ENCODE measurements at regions not wholly inside any gene's neighbourhood (a gene's known extent, or its start where the extent isn't known, plus 50 kb on each side); places are given as distances from the start of the nearest gene placed in this dataset.

DNA sequence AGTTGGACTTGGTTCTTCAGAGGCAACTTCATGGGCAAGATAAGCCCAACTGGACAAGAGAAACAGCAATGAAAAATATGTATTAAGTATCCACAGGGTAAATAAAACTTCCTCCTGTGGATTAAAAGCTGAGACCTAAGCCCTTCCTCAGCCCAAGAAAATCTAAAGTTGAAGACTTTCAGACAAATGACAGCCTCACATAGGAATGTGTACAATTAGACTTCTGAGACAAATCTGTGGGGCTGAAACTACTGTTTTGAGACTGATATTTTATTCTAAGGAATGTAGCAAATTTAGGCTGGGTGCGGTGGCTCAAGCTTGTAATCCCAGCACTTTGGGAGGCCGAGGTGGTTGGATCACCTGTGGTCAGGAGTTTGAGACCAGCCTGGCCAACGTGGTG, 74.2 kb upstream of the IL12A start:
- H3K79me2 ChIP-seq (ENCODE audit: insufficient read depth): no peaks in the 10 kb centered on the region
- no peak overlapping the region for H3K4me2 ChIP-seq
- H3K4me3 ChIP-seq (ENCODE audit: low read depth in 2 of 2, low read length in 1 of 2): no peak overlapping the region
- no peaks in the 10 kb centered on the region for H3K9me2 ChIP-seq
- H3K9ac ChIP-seq: no peak overlapping the region
- no peaks in the 10 kb centered on the region for H3K36me3 ChIP-seq (replicated peaks in 1 of 2; ENCODE audit: control insufficient read depth in 1 of 2, insufficient read depth in 2 of 2, low read length in 1 of 2)
- H2AFZ ChIP-seq (ENCODE audit: low read depth): no peak overlapping the region
- H4K20me1 ChIP-seq (ENCODE audit: insufficient read depth): no peaks in the 10 kb centered on the region
- H3K9me3 ChIP-seq: no peaks in the 10 kb centered on the region
- no peak for TF ChIP-seq RCOR1 (IDR thresholded peaks at IDR 0.05; ENCODE audit: low read length)
- TF ChIP-seq GABPA (IDR thresholded peaks at IDR 0.05; ENCODE audit: low read depth): no peak
- no peak for TF ChIP-seq JUND (IDR thresholded peaks at IDR 0.05)
- TF ChIP-seq, protein P1, sequence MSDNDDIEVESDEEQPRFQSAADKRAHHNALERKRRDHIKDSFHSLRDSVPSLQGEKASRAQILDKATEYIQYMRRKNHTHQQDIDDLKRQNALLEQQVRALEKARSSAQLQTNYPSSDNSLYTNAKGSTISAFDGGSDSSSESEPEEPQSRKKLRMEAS (IDR thresholded peaks at IDR 0.05; ENCODE audit: low read depth): no peak
- no peak for TF ChIP-seq NFIC (IDR thresholded peaks at IDR 0.05; ENCODE audit: borderline replicate concordance)
- TF ChIP-seq EP300 (IDR thresholded peaks at IDR 0.05; ENCODE audit: borderline replicate concordance in 1 of 2, low read depth in 1 of 2, low read length in 1 of 2): no peak
- TF ChIP-seq POLR2AphosphoS5 (IDR thresholded peaks at IDR 0.05; ENCODE audit: low read depth, low read length): no peak
- no peak for TF ChIP-seq YY1 (IDR thresholded peaks at IDR 0.05; ENCODE audit: low read depth)
- TF ChIP-seq, protein P2, sequence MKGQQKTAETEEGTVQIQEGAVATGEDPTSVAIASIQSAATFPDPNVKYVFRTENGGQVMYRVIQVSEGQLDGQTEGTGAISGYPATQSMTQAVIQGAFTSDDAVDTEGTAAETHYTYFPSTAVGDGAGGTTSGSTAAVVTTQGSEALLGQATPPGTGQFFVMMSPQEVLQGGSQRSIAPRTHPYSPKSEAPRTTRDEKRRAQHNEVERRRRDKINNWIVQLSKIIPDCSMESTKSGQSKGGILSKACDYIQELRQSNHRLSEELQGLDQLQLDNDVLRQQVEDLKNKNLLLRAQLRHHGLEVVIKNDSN (IDR thresholded peaks at IDR 0.05; ENCODE audit: borderline replicate concordance, low read depth): no peak
- no peak for TF ChIP-seq TCF12 (IDR thresholded peaks at IDR 0.05)
- TF ChIP-seq SIN3A (IDR thresholded peaks at IDR 0.05; ENCODE audit: borderline replicate concordance, low read depth, low read length): no peak
- TF ChIP-seq, protein P3, sequence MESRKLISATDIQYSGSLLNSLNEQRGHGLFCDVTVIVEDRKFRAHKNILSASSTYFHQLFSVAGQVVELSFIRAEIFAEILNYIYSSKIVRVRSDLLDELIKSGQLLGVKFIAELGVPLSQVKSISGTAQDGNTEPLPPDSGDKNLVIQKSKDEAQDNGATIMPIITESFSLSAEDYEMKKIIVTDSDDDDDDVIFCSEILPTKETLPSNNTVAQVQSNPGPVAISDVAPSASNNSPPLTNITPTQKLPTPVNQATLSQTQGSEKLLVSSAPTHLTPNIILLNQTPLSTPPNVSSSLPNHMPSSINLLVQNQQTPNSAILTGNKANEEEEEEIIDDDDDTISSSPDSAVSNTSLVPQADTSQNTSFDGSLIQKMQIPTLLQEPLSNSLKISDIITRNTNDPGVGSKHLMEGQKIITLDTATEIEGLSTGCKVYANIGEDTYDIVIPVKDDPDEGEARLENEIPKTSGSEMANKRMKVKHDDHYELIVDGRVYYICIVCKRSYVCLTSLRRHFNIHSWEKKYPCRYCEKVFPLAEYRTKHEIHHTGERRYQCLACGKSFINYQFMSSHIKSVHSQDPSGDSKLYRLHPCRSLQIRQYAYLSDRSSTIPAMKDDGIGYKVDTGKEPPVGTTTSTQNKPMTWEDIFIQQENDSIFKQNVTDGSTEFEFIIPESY (IDR thresholded peaks at IDR 0.05; ENCODE audit: borderline replicate concordance, low read depth): no peak
- no peak for TF ChIP-seq MXI1 (IDR thresholded peaks at IDR 0.05; ENCODE audit: low read depth, low read length)
- TF ChIP-seq RFX5 (IDR thresholded peaks at IDR 0.05; ENCODE audit: low read length): no peak
- TF ChIP-seq SMC3 (IDR thresholded peaks at IDR 0.05; ENCODE audit: low read depth, low read length): no peak
- CTCF ChIA-PET: interaction anchor here (0.8 to 2.0 kb wide), 6 partner anchors 13 to 95 kb away, joined by 3 to 8 read pairs (median 4); partner anchors contain the start of gene IL12A
- H3K4me1 ChIP-seq (ENCODE audit: control insufficient read depth in 1 of 2, insufficient read depth in 2 of 2, low read depth in 1 of 2, low read length in 1 of 2): no peaks in the 10 kb centered on the region
- H3F3A ChIP-seq (replicated peaks; ENCODE audit: insufficient read depth): peaks cover 2% of the 10 kb centered on the region
- POLR2A ChIA-PET: no interaction called here
- H3K27ac ChIP-seq (ENCODE audit: low read depth in 2 of 2, low read length in 1 of 2): no peak overlapping the region
- no peak for DNase-seq
- no peaks in the 10 kb centered on the region for H3K27me3 ChIP-seq (ENCODE audit: insufficient read depth)
- 70% methylated on average over 3 of the region's 3 CpGs for WGBS (ENCODE audit: low lambda C conversion rate)

DNA sequence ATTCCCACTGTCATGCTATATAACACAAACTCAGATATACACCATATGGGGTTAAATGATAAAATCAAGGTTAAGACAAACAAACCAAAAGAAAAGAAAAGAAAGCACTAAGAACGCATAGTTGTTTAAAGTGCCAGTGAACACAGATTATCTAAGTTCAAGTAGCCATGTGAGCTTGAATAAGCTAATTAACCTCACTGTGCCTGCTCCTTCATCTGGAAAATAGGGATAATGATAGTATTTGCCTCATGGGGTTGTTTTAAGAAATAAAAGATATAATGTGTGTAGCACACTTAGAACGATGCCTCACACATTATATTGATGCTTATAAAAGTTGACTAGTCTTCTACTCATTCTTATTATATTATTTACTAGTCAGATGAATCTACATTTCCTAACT, 72.6 kb upstream of the IL12A start:
- ChIA-PET POLR2A (no interaction called here), CTCF (no interaction called here)
- H3K79me2 ChIP-seq (ENCODE audit: insufficient read depth): no peaks in the 10 kb centered on the region
- H3K9me3 ChIP-seq: no peaks in the 10 kb centered on the region
- no peak overlapping the region for H3K4me3 ChIP-seq (ENCODE audit: low read depth in 2 of 2, low read length in 1 of 2)
- TF ChIP-seq, protein P2 (IDR thresholded peaks at IDR 0.05; ENCODE audit: borderline replicate concordance, low read depth): no peak
- TF ChIP-seq RAD21 (IDR thresholded peaks at IDR 0.05; ENCODE audit: low read length) (no peak), MXI1 (IDR thresholded peaks at IDR 0.05; ENCODE audit: low read depth, low read length) (no peak), GABPA (IDR thresholded peaks at IDR 0.05; ENCODE audit: low read depth) (no peak), JUND (IDR thresholded peaks at IDR 0.05) (no peak), TCF12 (IDR thresholded peaks at IDR 0.05) (no peak), MEF2A (IDR thresholded peaks at IDR 0.05; ENCODE audit: borderline replicate concordance, low read depth) (no peak), FOXM1 (IDR thresholded peaks at IDR 0.05; ENCODE audit: low read depth) (no peak), TAF1 (IDR thresholded peaks at IDR 0.05; ENCODE audit: borderline replicate concordance, low read depth, low read length) (no peak), RCOR1 (IDR thresholded peaks at IDR 0.05; ENCODE audit: low read length) (no peak), FOXJ3 (CRISPR knock-in tag; IDR thresholded peaks at IDR 0.05) (no peak), NFIC (IDR thresholded peaks at IDR 0.05; ENCODE audit: borderline replicate concordance) (no peak), SIN3A (IDR thresholded peaks at IDR 0.05; ENCODE audit: borderline replicate concordance, low read depth, low read length) (no peak), EZH2phosphoT487 (IDR thresholded peaks at IDR 0.05; ENCODE audit: borderline replicate concordance, low read depth) (no peak), EP300 (IDR thresholded peaks at IDR 0.05; ENCODE audit: borderline replicate concordance in 1 of 2, low read depth in 1 of 2, low read length in 1 of 2) (no peak)
- TF ChIP-seq, protein P4, sequence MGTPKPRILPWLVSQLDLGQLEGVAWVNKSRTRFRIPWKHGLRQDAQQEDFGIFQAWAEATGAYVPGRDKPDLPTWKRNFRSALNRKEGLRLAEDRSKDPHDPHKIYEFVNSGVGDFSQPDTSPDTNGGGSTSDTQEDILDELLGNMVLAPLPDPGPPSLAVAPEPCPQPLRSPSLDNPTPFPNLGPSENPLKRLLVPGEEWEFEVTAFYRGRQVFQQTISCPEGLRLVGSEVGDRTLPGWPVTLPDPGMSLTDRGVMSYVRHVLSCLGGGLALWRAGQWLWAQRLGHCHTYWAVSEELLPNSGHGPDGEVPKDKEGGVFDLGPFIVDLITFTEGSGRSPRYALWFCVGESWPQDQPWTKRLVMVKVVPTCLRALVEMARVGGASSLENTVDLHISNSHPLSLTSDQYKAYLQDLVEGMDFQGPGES (IDR thresholded peaks at IDR 0.05; ENCODE audit: low read depth, low read length): no peak
- TF ChIP-seq, protein P5, sequence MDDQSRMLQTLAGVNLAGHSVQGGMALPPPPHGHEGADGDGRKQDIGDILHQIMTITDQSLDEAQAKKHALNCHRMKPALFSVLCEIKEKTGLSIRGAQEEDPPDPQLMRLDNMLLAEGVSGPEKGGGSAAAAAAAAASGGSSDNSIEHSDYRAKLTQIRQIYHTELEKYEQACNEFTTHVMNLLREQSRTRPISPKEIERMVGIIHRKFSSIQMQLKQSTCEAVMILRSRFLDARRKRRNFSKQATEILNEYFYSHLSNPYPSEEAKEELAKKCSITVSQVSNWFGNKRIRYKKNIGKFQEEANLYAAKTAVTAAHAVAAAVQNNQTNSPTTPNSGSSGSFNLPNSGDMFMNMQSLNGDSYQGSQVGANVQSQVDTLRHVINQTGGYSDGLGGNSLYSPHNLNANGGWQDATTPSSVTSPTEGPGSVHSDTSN (IDR thresholded peaks at IDR 0.05): no peak
- peaks cover 5% of the 10 kb centered on the region for H3F3A ChIP-seq (replicated peaks; ENCODE audit: insufficient read depth)
- no peaks in the 10 kb centered on the region for H3K36me3 ChIP-seq (replicated peaks in 1 of 2; ENCODE audit: control insufficient read depth in 1 of 2, insufficient read depth in 2 of 2, low read length in 1 of 2)
- H3K27ac ChIP-seq (ENCODE audit: low read depth in 2 of 2, low read length in 1 of 2): no peak overlapping the region
- DNase-seq: no peak
- no peaks in the 10 kb centered on the region for H3K27me3 ChIP-seq (ENCODE audit: insufficient read depth)
- H3K9me2 ChIP-seq: no peaks in the 10 kb centered on the region
- H2AFZ ChIP-seq (ENCODE audit: low read depth): no peak overlapping the region
- 87% methylated on average over 2 of the region's 2 CpGs for WGBS (ENCODE audit: low lambda C conversion rate)
- H4K20me1 ChIP-seq (ENCODE audit: insufficient read depth): no peaks in the 10 kb centered on the region
- H3K4me2 ChIP-seq: no peak overlapping the region
- H3K4me1 ChIP-seq (ENCODE audit: control insufficient read depth in 1 of 2, insufficient read depth in 2 of 2, low read depth in 1 of 2, low read length in 1 of 2): no peaks in the 10 kb centered on the region
- H3K9ac ChIP-seq: no peak overlapping the region
